A673 (cell line): ENCODE measurements at regions not wholly inside any gene's neighbourhood (a gene's known extent, or its start where the extent isn't known, plus 50 kb on each side); places are given as distances from the start of the nearest gene placed in this dataset.
A peak's percentile ranks its signal among the peaks of the same experiment; 100 is the strongest.

Experiments
- CTCF ChIP-seq: fragments of 300-800, 200-600 bp; sonication (generic); conservative IDR thresholded peaks from 2 replicates; pipeline ENCODE4 v1.5.1; 2017; ENCODE audit warnings: low read depth, mild to moderate bottlenecking, antibody characterized with exemption, low read length, moderate library complexity, mixed read lengths
- EZH2 ChIP-seq: fragments of 200-600 bp; sonication (generic); IDR thresholded peaks from 2 replicates; pipeline ENCODE4 v1.6.1; 2017; ENCODE audit warnings: borderline replicate concordance, low read depth, mild to moderate bottlenecking, mixed read lengths, antibody characterized with exemption, low read length; ENCODE audit not compliant: poor library complexity, severe bottlenecking

- TF ChIP-seq CTCF (peak; percentile 58), EZH2 (no peak)
Observed at GRCh38 chr7:83271212-83272099, 108.8 kb upstream of the PCLO start.
